ENCODE measurements at regions not wholly inside any gene's neighbourhood (a gene's known extent, or its start where the extent isn't known, plus 50 kb on each side); places are given as distances from the start of the nearest gene placed in this dataset.

DNA sequence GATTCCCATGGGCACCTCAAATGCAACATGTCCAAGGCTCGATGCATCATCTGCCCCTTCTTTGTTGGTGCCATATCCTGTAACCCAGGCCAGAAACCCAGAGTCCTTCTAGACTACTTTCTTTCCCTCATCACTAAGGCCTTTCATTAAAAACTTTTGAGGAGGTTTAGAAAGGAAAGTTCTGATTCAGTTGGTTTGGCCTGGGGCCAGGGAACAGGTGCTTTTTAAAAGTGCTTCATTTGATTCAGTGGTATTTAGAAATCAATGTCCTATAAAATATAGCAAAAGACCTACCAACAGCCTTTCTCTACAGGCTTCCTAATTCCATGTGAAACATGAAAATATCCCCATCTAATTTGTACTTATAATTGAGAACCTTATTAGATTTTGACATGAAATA lies 341.9 kb upstream of the RORA start:
- H3K9ac ChIP-seq (ENCODE audit: low read depth, low read length): no peak overlapping the region
- TF ChIP-seq EZH2 (IDR thresholded peaks at IDR 0.05; ENCODE audit: borderline replicate concordance, low read depth, low read length, severe bottlenecking) (no peak), CTCF (IDR thresholded peaks at IDR 0.05; ENCODE audit: borderline replicate concordance, extremely low read depth, low read length, poor library complexity, severe bottlenecking) (no peak)
- no peaks in the 10 kb centered on the region for H3K27me3 ChIP-seq (ENCODE audit: insufficient read depth, low read length, poor library complexity)
- DNase-seq: no peak
- H2AFZ ChIP-seq (ENCODE audit: low read depth, low read length): no peak overlapping the region
- H3K9me3 ChIP-seq (ENCODE audit: insufficient read depth, low read length, severe bottlenecking): no peaks in the 10 kb centered on the region
- H3K4me1 ChIP-seq (ENCODE audit: insufficient read depth, low read length): no peaks in the 10 kb centered on the region
- H3K27ac ChIP-seq (ENCODE audit: low read length): no peak overlapping the region
- no peak overlapping the region for H3K4me3 ChIP-seq (ENCODE audit: low read depth in 1 of 2, low read length in 2 of 2)
- no peaks in the 10 kb centered on the region for H4K20me1 ChIP-seq (ENCODE audit: insufficient read depth, low read length)
- no peaks in the 10 kb centered on the region for H3K36me3 ChIP-seq (ENCODE audit: insufficient read depth, low read length)
- H3K4me2 ChIP-seq (ENCODE audit: insufficient read depth, low read length): no peak overlapping the region
- ATAC-seq (ENCODE audit: insufficient read depth, low read depth): no peak
- H3K79me2 ChIP-seq (ENCODE audit: insufficient read depth, low read length): no peaks in the 10 kb centered on the region

DNA sequence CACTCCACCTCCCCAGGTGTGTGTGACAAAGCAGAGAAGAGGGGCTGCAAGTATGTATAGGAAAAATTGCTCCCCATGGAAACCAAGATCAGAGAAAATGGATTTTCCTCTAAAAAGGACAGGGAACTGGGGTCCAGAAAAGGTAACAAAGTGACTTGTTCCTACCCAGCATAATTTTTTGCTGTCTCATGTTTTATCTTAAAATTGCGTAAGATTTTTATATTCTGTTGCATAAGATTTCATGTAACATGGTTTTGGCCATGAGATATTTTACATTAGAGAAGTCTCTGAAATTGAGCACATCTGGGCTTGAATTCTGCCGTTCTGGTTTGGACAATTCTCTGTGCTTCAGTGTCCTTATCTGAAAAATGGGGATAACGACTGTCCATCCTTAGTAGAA lies 335.7 kb upstream of the RORA start:
- no peak overlapping the region for H3K9ac ChIP-seq (ENCODE audit: low read depth, low read length)
- H3K9me3 ChIP-seq (ENCODE audit: insufficient read depth, low read length, severe bottlenecking): no peaks in the 10 kb centered on the region
- H2AFZ ChIP-seq (ENCODE audit: low read depth, low read length): no peak overlapping the region
- ATAC-seq (ENCODE audit: insufficient read depth, low read depth) (no peak), DNase-seq (no peak)
- TF ChIP-seq EZH2 (IDR thresholded peaks at IDR 0.05; ENCODE audit: borderline replicate concordance, low read depth, low read length, severe bottlenecking): no peak
- H3K4me2 ChIP-seq (ENCODE audit: insufficient read depth, low read length): no peak overlapping the region
- no peak overlapping the region for H3K4me3 ChIP-seq (ENCODE audit: low read depth in 1 of 2, low read length in 2 of 2)
- H3K79me2 ChIP-seq (ENCODE audit: insufficient read depth, low read length): no peaks in the 10 kb centered on the region
- no peaks in the 10 kb centered on the region for H3K27me3 ChIP-seq (ENCODE audit: insufficient read depth, low read length, poor library complexity)
- H3K27ac ChIP-seq (ENCODE audit: low read length): no peak overlapping the region
- H3K36me3 ChIP-seq (ENCODE audit: insufficient read depth, low read length): no peaks in the 10 kb centered on the region
- no peaks in the 10 kb centered on the region for H3K4me1 ChIP-seq (ENCODE audit: insufficient read depth, low read length)
- H4K20me1 ChIP-seq (ENCODE audit: insufficient read depth, low read length): no peaks in the 10 kb centered on the region

DNA sequence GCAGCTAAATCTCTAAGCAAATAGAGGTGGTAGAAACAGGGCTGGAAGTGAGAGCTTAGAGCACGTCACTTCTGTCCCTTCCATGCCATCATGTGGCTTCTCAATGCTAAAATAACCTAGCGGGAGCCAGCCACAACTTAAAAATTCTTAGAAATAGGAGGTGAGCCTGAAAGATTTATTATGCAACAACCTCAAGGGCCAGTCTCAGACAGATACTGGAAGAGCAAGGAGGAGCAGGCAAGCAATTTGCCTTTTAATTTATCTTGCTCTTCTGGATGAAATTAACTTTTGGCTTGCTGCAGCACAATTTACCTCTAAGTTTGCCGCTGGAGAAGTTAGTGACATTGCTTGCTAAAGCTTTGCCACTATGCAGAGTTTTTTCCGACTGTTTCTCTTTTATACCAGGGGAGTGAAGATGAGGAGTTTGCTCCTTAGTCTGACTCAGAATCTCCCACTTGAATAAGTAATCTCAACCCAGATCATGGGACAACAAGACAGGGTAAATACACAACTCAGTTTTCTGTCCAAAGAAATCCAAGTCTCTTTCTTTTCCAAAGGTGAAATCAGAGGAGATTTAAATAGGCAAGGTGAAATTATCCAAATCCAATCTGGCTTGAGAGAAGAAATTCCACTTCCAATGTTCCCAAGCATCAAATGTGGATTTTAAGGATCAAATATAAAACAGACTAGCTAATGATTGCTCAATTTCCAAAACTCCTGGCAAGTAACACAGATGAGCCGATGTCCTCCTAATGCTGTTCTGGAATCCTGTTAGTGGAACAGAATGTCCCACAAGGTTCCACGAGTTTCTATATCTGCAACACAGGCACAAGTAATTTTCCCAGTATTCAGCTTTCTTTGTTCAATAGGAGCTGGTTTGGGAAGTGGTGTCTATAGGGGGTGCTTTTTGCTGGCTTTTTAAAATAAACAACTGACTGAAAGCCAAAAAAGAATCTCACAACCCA lies 329.4 kb upstream of the RORA start:
- Histone ChIP-seq H2AFZ (ENCODE audit: low read depth, low read length) (no peak overlapping the region), H3K9me3 (ENCODE audit: insufficient read depth, low read length, severe bottlenecking) (no peaks in the 10 kb centered on the region), H3K4me2 (ENCODE audit: insufficient read depth, low read length) (no peak overlapping the region), H4K20me1 (ENCODE audit: insufficient read depth, low read length) (no peaks in the 10 kb centered on the region), H3K36me3 (ENCODE audit: insufficient read depth, low read length) (no peaks in the 10 kb centered on the region), H3K79me2 (ENCODE audit: insufficient read depth, low read length) (no peaks in the 10 kb centered on the region), H3K4me3 (ENCODE audit: low read depth in 1 of 2, low read length in 2 of 2) (no peak overlapping the region), H3K27me3 (ENCODE audit: insufficient read depth, low read length, poor library complexity) (no peaks in the 10 kb centered on the region), H3K4me1 (ENCODE audit: insufficient read depth, low read length) (no peaks in the 10 kb centered on the region), H3K9ac (ENCODE audit: low read depth, low read length) (no peak overlapping the region), H3K27ac (ENCODE audit: low read length) (no peak overlapping the region)
- TF ChIP-seq CTCF (IDR thresholded peaks at IDR 0.05; ENCODE audit: borderline replicate concordance, extremely low read depth, low read length, poor library complexity, severe bottlenecking): no peak
- no peak for TF ChIP-seq EZH2 (IDR thresholded peaks at IDR 0.05; ENCODE audit: borderline replicate concordance, low read depth, low read length, severe bottlenecking)
- ATAC-seq (ENCODE audit: insufficient read depth, low read depth) (no peak), DNase-seq (no peak)

DNA sequence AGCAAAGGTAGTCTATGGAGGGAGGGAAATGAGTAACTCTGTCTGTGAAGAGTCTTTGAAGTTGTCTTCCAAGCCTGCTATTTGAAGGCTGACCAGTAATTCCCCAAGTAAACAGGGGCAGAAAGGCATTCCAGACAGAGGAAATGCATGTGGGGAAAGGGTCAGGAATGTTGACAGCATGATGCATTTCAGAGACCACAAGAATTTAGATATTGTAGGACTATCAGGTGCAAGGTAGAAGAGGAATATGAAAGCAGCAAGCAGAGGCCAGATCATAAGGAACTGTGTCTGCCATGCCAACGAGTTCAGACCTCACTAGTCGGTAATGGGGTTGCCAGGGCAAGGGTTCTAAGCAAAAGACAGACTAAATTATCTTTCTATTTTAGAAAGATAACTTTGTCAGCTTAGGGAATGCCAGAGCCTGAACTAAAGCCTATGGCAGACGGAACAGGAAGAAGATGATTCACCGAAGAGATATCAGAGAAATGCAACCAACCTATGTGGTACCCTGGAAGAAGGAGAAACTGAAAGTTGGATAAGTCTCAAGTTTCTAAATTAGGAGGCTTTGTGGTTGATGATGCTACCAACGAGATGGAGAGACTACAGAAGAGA lies 327.0 kb upstream of the RORA start:
- Histone ChIP-seq H3K27ac (ENCODE audit: low read length) (no peak overlapping the region), H3K4me2 (ENCODE audit: insufficient read depth, low read length) (no peak overlapping the region), H3K4me3 (ENCODE audit: low read depth in 1 of 2, low read length in 2 of 2) (no peak overlapping the region), H3K9me3 (ENCODE audit: insufficient read depth, low read length, severe bottlenecking) (no peaks in the 10 kb centered on the region), H2AFZ (ENCODE audit: low read depth, low read length) (no peak overlapping the region), H3K4me1 (ENCODE audit: insufficient read depth, low read length) (no peaks in the 10 kb centered on the region), H3K79me2 (ENCODE audit: insufficient read depth, low read length) (no peaks in the 10 kb centered on the region), H3K36me3 (ENCODE audit: insufficient read depth, low read length) (no peaks in the 10 kb centered on the region), H4K20me1 (ENCODE audit: insufficient read depth, low read length) (no peaks in the 10 kb centered on the region), H3K27me3 (ENCODE audit: insufficient read depth, low read length, poor library complexity) (no peaks in the 10 kb centered on the region), H3K9ac (ENCODE audit: low read depth, low read length) (no peak overlapping the region)
- ATAC-seq (ENCODE audit: insufficient read depth, low read depth) (no peak), DNase-seq (no peak)
- TF ChIP-seq EZH2 (IDR thresholded peaks at IDR 0.05; ENCODE audit: borderline replicate concordance, low read depth, low read length, severe bottlenecking) (no peak), CTCF (IDR thresholded peaks at IDR 0.05; ENCODE audit: borderline replicate concordance, extremely low read depth, low read length, poor library complexity, severe bottlenecking) (no peak)
